Type B pancreatic cell (in vitro differentiated cells): ENCODE measurements at regions not wholly inside any gene's neighbourhood (a gene's known extent, or its start where the extent isn't known, plus 50 kb on each side); places are given as distances from the start of the nearest gene placed in this dataset.

Experiments
- DNase-seq: peaks from one replicate; pipeline ENCODE4 v3.0.0; 2021; ENCODE audit warnings: mixed read lengths; ENCODE audit not compliant: unreplicated experiment; ENCODE audit errors: extremely low spot score
- H3K27ac Mint-ChIP-seq: 2 replicates; pipeline ENCODE4 v1.8.0; 2021; ENCODE audit warnings: mild to moderate bottlenecking, mixed read lengths
- H3K27me3 Mint-ChIP-seq: 2 replicates; pipeline ENCODE4 v1.8.0; 2021; ENCODE audit warnings: mixed read lengths
- H3K36me3 Mint-ChIP-seq: 2 replicates; pipeline ENCODE4 v1.8.0; 2021; ENCODE audit warnings: mixed read lengths
- H3K4me1 Mint-ChIP-seq: one replicate; pipeline ENCODE4 v1.8.0; 2021; ENCODE audit warnings: mixed read lengths; ENCODE audit not compliant: unreplicated experiment
- H3K4me3 Mint-ChIP-seq: 2 replicates; pipeline ENCODE4 v1.8.0; 2021; ENCODE audit warnings: mild to moderate bottlenecking, mixed read lengths
- H3K9me3 Mint-ChIP-seq: 2 replicates; pipeline ENCODE4 v1.8.0; 2021; ENCODE audit warnings: mixed read lengths
- TF ChIP-seq, protein P1 (sequence below): fragments of 200-600 bp; sonication (generic); conservative IDR thresholded peaks from 2 replicates; pipeline ENCODE4 v1.5.0; 2021; ENCODE audit warnings: antibody characterized with exemption, mild to moderate bottlenecking

GRCh38 chrX:38988301-38988700 lies 187.0 kb downstream of the MID1IP1 start:
- TF ChIP-seq, protein P1, sequence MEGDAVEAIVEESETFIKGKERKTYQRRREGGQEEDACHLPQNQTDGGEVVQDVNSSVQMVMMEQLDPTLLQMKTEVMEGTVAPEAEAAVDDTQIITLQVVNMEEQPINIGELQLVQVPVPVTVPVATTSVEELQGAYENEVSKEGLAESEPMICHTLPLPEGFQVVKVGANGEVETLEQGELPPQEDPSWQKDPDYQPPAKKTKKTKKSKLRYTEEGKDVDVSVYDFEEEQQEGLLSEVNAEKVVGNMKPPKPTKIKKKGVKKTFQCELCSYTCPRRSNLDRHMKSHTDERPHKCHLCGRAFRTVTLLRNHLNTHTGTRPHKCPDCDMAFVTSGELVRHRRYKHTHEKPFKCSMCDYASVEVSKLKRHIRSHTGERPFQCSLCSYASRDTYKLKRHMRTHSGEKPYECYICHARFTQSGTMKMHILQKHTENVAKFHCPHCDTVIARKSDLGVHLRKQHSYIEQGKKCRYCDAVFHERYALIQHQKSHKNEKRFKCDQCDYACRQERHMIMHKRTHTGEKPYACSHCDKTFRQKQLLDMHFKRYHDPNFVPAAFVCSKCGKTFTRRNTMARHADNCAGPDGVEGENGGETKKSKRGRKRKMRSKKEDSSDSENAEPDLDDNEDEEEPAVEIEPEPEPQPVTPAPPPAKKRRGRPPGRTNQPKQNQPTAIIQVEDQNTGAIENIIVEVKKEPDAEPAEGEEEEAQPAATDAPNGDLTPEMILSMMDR: no peak
- Mint-ChIP-seq H3K27me3 (no peaks in the 10 kb centered on the region), H3K36me3 (no peaks in the 10 kb centered on the region), H3K4me1 (peaks cover 13% of the 10 kb centered on the region), H3K27ac (no peak overlapping the region), H3K4me3 (no peak overlapping the region), H3K9me3 (peaks cover 4% of the 10 kb centered on the region)
- no peak for DNase-seq

DNA sequence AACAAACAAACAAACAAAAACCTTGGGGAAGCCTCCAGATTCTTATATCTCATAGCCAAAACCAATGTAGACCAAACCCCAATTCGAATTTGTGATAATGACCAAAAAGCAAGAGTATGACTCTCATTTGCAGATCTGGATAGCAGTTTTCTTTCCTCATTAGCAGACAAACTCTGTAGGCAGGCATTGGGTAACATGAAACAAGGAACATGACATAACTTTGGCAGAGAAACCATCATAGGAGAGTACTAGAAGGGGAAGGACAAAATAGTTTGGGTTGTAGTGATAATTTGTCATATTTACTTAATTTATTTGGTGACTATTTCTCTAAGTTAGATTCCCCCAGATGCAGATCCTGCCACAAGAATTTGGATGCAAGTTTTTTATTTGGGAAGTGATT lies 187.8 kb downstream of the MID1IP1 start:
- no peak for DNase-seq
- H3K27me3 Mint-ChIP-seq: no peaks in the 10 kb centered on the region
- peaks cover 13% of the 10 kb centered on the region for H3K4me1 Mint-ChIP-seq
- no peaks in the 10 kb centered on the region for H3K36me3 Mint-ChIP-seq
- H3K4me3 Mint-ChIP-seq: no peak overlapping the region
- peaks cover 9% of the 10 kb centered on the region for H3K9me3 Mint-ChIP-seq
- no peak overlapping the region for H3K27ac Mint-ChIP-seq
- TF ChIP-seq, protein P1: no peak

DNA sequence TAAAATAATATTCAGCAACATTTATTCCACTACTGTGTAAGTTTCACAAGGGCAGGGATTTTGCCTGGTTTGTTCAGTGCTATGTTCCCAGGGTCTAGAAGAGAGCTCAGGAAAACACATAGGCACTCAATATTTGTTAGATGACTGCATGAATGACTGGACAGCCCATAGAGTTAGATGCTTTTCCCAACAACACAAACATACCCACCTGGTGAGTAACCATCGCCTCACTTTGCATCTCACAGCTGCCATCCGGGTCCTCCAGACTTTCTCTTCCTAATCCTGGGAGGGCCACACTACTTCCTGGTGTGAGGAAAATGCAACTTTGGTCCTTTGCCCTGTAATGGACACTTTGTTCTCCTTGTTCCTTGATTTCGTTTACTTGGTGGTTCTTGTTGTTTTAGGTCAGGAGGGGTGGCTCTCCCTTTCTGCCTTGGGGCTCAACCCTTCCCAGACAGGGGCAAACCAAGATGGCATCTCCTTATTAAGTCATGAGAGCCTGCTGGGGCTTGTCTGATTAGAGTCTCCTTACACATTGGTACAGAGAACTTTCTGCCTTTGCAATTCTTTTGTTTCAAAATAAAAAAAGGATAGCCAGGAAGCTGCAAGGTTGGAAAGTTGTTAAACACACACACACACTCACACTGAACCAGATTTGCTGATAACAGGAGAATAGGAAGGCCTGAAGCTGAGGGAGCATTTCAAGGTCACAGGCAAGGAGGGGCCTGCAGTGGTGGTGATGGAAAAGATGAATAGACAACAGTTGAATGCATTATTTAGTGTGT lies 190.6 kb downstream of the MID1IP1 start:
- peaks cover 13% of the 10 kb centered on the region for H3K4me1 Mint-ChIP-seq
- TF ChIP-seq, protein P1: no peak
- H3K36me3 Mint-ChIP-seq: no peaks in the 10 kb centered on the region
- no peak for DNase-seq
- no peak overlapping the region for H3K4me3 Mint-ChIP-seq
- H3K27me3 Mint-ChIP-seq: no peaks in the 10 kb centered on the region
- H3K9me3 Mint-ChIP-seq: peaks cover 11% of the 10 kb centered on the region
- peak overlapping the region; percentile 21 for H3K27ac Mint-ChIP-seq

- H3K4me1 Mint-ChIP-seq: peaks cover 13% of the 10 kb centered on the region
- H3K27ac Mint-ChIP-seq: peak overlapping the region; percentile 21
- no peaks in the 10 kb centered on the region for H3K27me3 Mint-ChIP-seq
- no peak overlapping the region for H3K4me3 Mint-ChIP-seq
- TF ChIP-seq, protein P1: no peak
- no peak for DNase-seq
- H3K36me3 Mint-ChIP-seq: no peaks in the 10 kb centered on the region
- peaks cover 11% of the 10 kb centered on the region for H3K9me3 Mint-ChIP-seq
Observed at GRCh38 chrX:38992441-38993096, 191.3 kb downstream of the MID1IP1 start.

GRCh38 chrX:38993500-38993899 lies 192.2 kb downstream of the MID1IP1 start:
- no peak for DNase-seq
- Mint-ChIP-seq H3K9me3 (peaks cover 11% of the 10 kb centered on the region), H3K27ac (no peak overlapping the region)

More at GRCh38 chrX:38993500-38993899, 192.2 kb downstream of the MID1IP1 start:
- no peaks in the 10 kb centered on the region for H3K36me3 Mint-ChIP-seq
- no peak overlapping the region for H3K4me3 Mint-ChIP-seq
- H3K27me3 Mint-ChIP-seq: no peaks in the 10 kb centered on the region
- TF ChIP-seq, protein P1: no peak
- H3K4me1 Mint-ChIP-seq: peaks cover 13% of the 10 kb centered on the region
